Thyroid gland (tissue), 4 donors: ENCODE measurements at regions not wholly inside any gene's neighbourhood (a gene's known extent, or its start where the extent isn't known, plus 50 kb on each side); places are given as distances from the start of the nearest gene placed in this dataset.

Experiments
- DNase-seq, 2 donors: peaks; one replicate each; pipeline ENCODE4 v3.0.0-alpha.2; 2019
- H3K27ac ChIP-seq, 3 donors: fragments of 200-600 bp; sonication (generic); 1 replicate in 2 of 3; 2 replicates in 1 of 3; pipeline ENCODE4 v1.5.1; 2016 to 2019; ENCODE audit warnings: mild to moderate bottlenecking in 1 of 3, moderate library complexity in 1 of 3
- H3K27me3 ChIP-seq: fragments of 200-600 bp; sonication (generic); one replicate; pipeline ENCODE4 v1.5.1; 2019
- H3K36me3 ChIP-seq, 2 donors: fragments of 200-600 bp; sonication (generic); one replicate each; pipeline ENCODE4 v1.5.1; 2016 to 2019
- H3K4me1 ChIP-seq, 2 donors: fragments of 200-600 bp; sonication (generic); one replicate each; pipeline ENCODE4 v1.5.1; 2017 to 2019
- H3K4me3 ChIP-seq, 3 donors: fragments of 200-600 bp; sonication (generic); replicated peaks in 1 of 3; 1 replicate in 2 of 3; 2 replicates in 1 of 3; pipeline ENCODE4 v1.5.1; 2016; ENCODE audit warnings: mild to moderate bottlenecking in 1 of 3
- H3K9me3 ChIP-seq: fragments of 200-600 bp; sonication (generic); one replicate; pipeline ENCODE4 v1.5.1; 2017
- POLR2A ChIP-seq, 2 donors: fragments of 450-650 bp; IDR thresholded peaks; one replicate each; pipeline ENCODE4 v1.6.1; 2017; ENCODE audit warnings: antibody characterized with exemption in 2 of 2, mild to moderate bottlenecking in 2 of 2, moderate library complexity in 1 of 2
- WGBS, 2 donors: methylation state at CpG; one replicate each; pipeline ENCODE4 v1.1.5; 2017; 5-methylcytosine and 5-hydroxymethylcytosine counted together
- intact Hi-C: fragments of 100-400 bp; cut with DNase I; formaldehyde crosslinking; loops from one replicate; pipeline ENCODE4 v1.15.1; 2023
- TF ChIP-seq, protein P1 (sequence below), 6 experiments: fragments of 200-600 bp in 3 of 6; fragments of 450-650 bp in 3 of 6; sonication (generic) in 3 of 6; IDR thresholded peaks; one replicate each; pipeline ENCODE4 v1.5.1; 2016 to 2019; ENCODE audit warnings: antibody characterized with exemption in 6 of 6, mild to moderate bottlenecking in 2 of 6, inconsistent platforms in 1 of 6, moderate library complexity in 1 of 6

DNA sequence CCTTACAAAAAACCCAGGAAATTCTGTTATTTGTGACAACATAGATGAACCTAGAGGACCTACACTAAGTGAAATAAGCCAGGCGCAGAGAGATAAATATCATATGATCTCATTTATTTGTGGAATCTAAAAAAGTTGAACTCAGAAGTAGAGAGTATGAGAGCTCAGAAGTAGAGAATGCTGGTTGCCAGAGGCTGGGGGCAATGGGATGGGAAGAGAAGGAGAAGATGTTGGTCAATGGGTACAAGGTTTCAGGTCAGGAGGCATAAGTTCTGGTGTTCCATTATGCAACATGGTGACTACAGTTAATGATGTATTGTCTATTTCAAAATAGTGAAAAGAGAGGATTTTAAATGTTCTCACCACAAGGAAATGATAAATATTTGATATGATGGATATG lies 259.1 kb upstream of the POU3F1 start:
- Histone ChIP-seq H3K4me1 (no peaks in the 10 kb centered on the region), H3K27ac (no peak overlapping the region), H3K4me3 (no peak overlapping the region), H3K36me3 (no peaks in the 10 kb centered on the region), H3K9me3 (no peaks in the 10 kb centered on the region), H3K27me3 (no peaks in the 10 kb centered on the region)
- intact Hi-C loops: no loop called here
- TF ChIP-seq POLR2A (IDR thresholded peaks at IDR 0.05): no peak
- TF ChIP-seq, protein P1, sequence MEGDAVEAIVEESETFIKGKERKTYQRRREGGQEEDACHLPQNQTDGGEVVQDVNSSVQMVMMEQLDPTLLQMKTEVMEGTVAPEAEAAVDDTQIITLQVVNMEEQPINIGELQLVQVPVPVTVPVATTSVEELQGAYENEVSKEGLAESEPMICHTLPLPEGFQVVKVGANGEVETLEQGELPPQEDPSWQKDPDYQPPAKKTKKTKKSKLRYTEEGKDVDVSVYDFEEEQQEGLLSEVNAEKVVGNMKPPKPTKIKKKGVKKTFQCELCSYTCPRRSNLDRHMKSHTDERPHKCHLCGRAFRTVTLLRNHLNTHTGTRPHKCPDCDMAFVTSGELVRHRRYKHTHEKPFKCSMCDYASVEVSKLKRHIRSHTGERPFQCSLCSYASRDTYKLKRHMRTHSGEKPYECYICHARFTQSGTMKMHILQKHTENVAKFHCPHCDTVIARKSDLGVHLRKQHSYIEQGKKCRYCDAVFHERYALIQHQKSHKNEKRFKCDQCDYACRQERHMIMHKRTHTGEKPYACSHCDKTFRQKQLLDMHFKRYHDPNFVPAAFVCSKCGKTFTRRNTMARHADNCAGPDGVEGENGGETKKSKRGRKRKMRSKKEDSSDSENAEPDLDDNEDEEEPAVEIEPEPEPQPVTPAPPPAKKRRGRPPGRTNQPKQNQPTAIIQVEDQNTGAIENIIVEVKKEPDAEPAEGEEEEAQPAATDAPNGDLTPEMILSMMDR (IDR thresholded peaks at IDR 0.05): no peak
- no peak for DNase-seq
- WGBS, 2 donors: 96 to 98% methylated on average over 1 of the region's 1 CpG

DNA sequence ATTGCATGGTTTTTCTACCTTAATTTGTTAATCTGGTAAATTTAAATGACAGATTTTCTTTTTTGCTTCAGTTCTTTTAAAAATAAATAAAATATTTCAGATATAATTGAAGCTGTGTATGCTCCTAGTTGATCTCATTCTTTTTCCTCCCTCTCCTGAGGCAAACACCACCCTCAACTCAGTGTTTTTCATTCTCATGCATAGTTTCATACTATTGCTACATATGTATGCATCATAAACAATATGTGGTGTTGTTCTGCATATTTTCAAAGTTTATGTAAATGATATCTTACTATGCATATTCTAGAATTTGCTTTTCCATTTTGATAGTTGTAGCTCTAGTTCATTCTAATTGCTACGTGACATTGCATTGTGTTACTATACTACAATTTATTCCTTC lies 257.2 kb upstream of the POU3F1 start:
- Histone ChIP-seq H3K4me3 (no peak overlapping the region), H3K27me3 (no peaks in the 10 kb centered on the region), H3K9me3 (no peaks in the 10 kb centered on the region), H3K27ac (no peak overlapping the region), H3K4me1 (no peaks in the 10 kb centered on the region), H3K36me3 (no peaks in the 10 kb centered on the region)
- no peak for DNase-seq
- 89 to 95% methylated on average over 1 of the region's 1 CpG for WGBS, 2 donors
- intact Hi-C loops: no loop called here
- no peak for TF ChIP-seq POLR2A (IDR thresholded peaks at IDR 0.05)
- TF ChIP-seq, protein P1 (IDR thresholded peaks at IDR 0.05): no peak

DNA sequence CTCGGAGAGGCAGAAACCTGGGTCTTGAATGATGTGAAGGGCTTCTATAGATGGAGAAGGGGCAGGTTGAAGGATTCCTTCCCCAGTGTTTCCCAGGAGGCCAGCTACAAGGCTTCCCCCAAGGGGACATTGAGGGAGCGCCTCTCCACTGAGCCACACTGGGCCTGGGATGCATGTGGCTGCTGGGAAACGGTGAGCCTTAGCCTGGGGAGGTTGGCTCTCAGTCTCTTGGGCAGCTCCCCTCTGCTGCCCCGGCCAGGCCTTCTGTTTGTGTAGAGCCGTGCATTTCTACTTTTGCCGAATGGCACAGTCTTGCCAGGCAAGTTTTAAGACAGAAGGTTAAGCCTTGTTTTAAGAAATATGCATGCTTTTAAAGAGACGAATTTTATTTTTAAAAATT lies 254.4 kb upstream of the POU3F1 start:
- H3K36me3 ChIP-seq: no peaks in the 10 kb centered on the region
- H3K9me3 ChIP-seq: no peaks in the 10 kb centered on the region
- H3K27me3 ChIP-seq: no peaks in the 10 kb centered on the region
- no peaks in the 10 kb centered on the region for H3K4me1 ChIP-seq
- H3K27ac ChIP-seq: no peak overlapping the region
- TF ChIP-seq, protein P1 (IDR thresholded peaks at IDR 0.05): no peak
- TF ChIP-seq POLR2A (IDR thresholded peaks at IDR 0.05): no peak
- WGBS, 2 donors: 73% methylated on average over 7 of the region's 7 CpGs
- intact Hi-C loops: no loop called here
- no peak for DNase-seq
- H3K4me3 ChIP-seq: no peak overlapping the region

DNA sequence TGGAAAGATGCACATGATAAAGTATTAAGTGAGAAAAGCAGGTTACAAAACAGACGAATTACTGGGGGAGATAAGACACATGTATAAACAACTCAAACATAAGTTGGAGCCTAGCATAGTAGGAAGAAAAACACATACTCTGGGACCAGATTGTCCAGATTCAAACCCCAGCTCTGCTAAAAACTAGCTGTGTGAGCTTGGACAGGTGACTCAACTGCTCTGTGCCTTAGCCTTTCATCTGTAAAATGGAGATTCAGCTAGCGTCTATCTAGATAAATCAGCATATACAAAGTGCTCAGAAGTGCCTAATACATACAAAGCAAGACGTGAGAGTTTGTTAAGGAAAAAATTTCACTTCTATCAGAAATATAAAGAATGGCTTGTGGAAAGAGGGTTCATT lies 254.0 kb upstream of the POU3F1 start:
- DNase-seq: no peak
- H3K27ac ChIP-seq: no peak overlapping the region
- WGBS, 2 donors: 74 to 79% methylated on average over 3 of the region's 3 CpGs
- no peak overlapping the region for H3K4me3 ChIP-seq
- TF ChIP-seq POLR2A (IDR thresholded peaks at IDR 0.05): no peak
- TF ChIP-seq, protein P1 (IDR thresholded peaks at IDR 0.05): no peak
- H3K9me3 ChIP-seq: no peaks in the 10 kb centered on the region
- no peaks in the 10 kb centered on the region for H3K4me1 ChIP-seq
- no peaks in the 10 kb centered on the region for H3K36me3 ChIP-seq
- intact Hi-C loops: no loop called here
- no peaks in the 10 kb centered on the region for H3K27me3 ChIP-seq

DNA sequence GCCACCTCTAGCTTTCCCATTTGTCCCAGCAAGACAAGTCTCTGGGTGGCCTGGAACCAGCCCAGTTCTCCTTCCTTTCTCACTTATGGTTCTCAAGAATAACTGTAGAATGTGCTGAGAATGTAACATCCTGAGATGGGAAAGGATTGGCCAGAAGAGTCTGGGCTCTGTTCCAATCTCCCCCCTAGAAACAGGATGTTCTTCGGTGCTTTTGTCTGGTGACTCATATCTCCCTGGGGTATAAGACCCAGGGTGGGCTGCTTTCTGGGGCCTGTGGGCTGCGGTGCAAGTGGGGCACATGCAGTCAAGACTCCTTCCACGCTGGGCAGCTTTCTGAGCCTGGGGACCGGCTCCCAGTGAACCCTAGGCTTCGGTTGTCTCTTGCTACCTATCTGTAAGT lies 251.2 kb upstream of the POU3F1 start:
- intact Hi-C loops: no loop called here
- Histone ChIP-seq H3K36me3 (no peaks in the 10 kb centered on the region), H3K4me1 (no peaks in the 10 kb centered on the region), H3K4me3 (no peak overlapping the region), H3K27ac (no peak overlapping the region), H3K27me3 (no peaks in the 10 kb centered on the region), H3K9me3 (no peaks in the 10 kb centered on the region)
- WGBS, 2 donors: 52 to 72% methylated on average over 5 of the region's 5 CpGs
- no peak for TF ChIP-seq POLR2A (IDR thresholded peaks at IDR 0.05)
- TF ChIP-seq, protein P1 (IDR thresholded peaks at IDR 0.05): no peak
- no peak for DNase-seq
